K562 (cell line): ENCODE measurements at regions not wholly inside any gene's neighbourhood (a gene's known extent, or its start where the extent isn't known, plus 50 kb on each side); places are given as distances from the start of the nearest gene placed in this dataset.
A peak's percentile ranks its signal among the peaks of the same experiment; 100 is the strongest.

Experiments used
- ATAC-seq: fragments of 200-7000 bp; cut with Tn5 transposase; 3 replicates; pipeline ENCODE4 v1.9.1; 2020; ENCODE audit warnings: moderate library complexity
- BruUV-seq: library from RNA; stranded (reverse); fragments of 400-500 nt; replicated peaks from 2 replicates; lab custom pipeline; 2021; lab: Mats Ljungman, UMichigan
- CTCF ChIA-PET: fragments of 300-600 bp; formaldehyde crosslinking; extraction: SDS; loops from one replicate; lab custom pipeline; 2021; ENCODE audit warnings: low intra/inter-chr PET ratio; lab: Yijun Ruan, JAX
- POLR2A ChIA-PET: fragments of 300-600, 350-650 bp; sonication (Branson Sonifier 250); formaldehyde crosslinking; extraction: SDS; loops from one replicate; lab custom pipeline; 2021; ENCODE audit warnings: antibody characterized with exemption, inconsistent platforms; lab: Yijun Ruan, JAX
- DNase-seq, 4 experiments: peaks; one replicate each; pipeline versions ENCODE4 v3.0.0 to v3.0.0-alpha.2; 2011 to 2018; ENCODE audit warnings: low spot score in 3 of 4, mixed read lengths in 3 of 4; ENCODE audit errors: extremely low read depth in 1 of 4
- FAIRE-seq: peaks from 2 replicates; lab custom pipeline; 2011; peaks lifted over from hg19 to GRCh38; lab: Jason Lieb, UNC
- H2AFZ ChIP-seq: 2 replicates; pipeline ENCODE4 v1.6.0; 2011; ENCODE audit warnings: low read depth, low read length, control low read depth, inconsistent platforms
- H3K27ac ChIP-seq: fragments of 200-600 bp; 3 replicates; pipeline ENCODE4 v1.8.0; 2011; ENCODE audit warnings: low read depth, mild to moderate bottlenecking, control low read depth, inconsistent platforms, low read length, moderate library complexity, mixed read lengths; ENCODE audit errors: extremely low read depth
- H3K27me3 ChIP-seq, 2 experiments: fragments of 300-600 bp in 1 of 2; 2 replicates in 1 of 2; 3 replicates in 1 of 2; pipeline versions ENCODE4 v1.6.0 to v1.8.0; 2011; ENCODE audit warnings: inconsistent platforms in 2 of 2, low read length in 2 of 2, mild to moderate bottlenecking in 1 of 2, mixed read lengths in 1 of 2, moderate library complexity in 1 of 2; ENCODE audit not compliant: control insufficient read depth in 2 of 2, insufficient read depth in 2 of 2
- H3K36me3 ChIP-seq: fragments of 300-600 bp; 3 replicates; pipeline ENCODE4 v1.8.0; 2011; ENCODE audit warnings: mild to moderate bottlenecking, low read length, inconsistent platforms; ENCODE audit not compliant: control insufficient read depth, insufficient read depth
- H3K4me1 ChIP-seq, 2 experiments: fragments of 200-600 bp in 1 of 2; replicated peaks in 1 of 2; 2 replicates in 1 of 2; 3 replicates in 1 of 2; pipeline versions ENCODE4 v1.5.1 to v1.8.0; 2011; ENCODE audit warnings: inconsistent platforms in 2 of 2, low read length in 2 of 2, mild to moderate bottlenecking in 1 of 2, mixed read lengths in 1 of 2, moderate library complexity in 1 of 2; ENCODE audit not compliant: control insufficient read depth in 2 of 2, insufficient read depth in 2 of 2
- H3K4me2 ChIP-seq: 2 replicates; pipeline ENCODE4 v1.6.1; 2011; ENCODE audit warnings: low read length, control low read depth, inconsistent platforms, mixed read lengths; ENCODE audit not compliant: insufficient read depth
- H3K4me3 ChIP-seq: fragments of 200-600 bp; sonication (generic), shearing (Covaris generic); 2 replicates; pipeline ENCODE4 v1.5.1; 2016; ENCODE audit warnings: control low read depth, inconsistent platforms
- H3K79me2 ChIP-seq: fragments of 200-600 bp; 3 replicates; pipeline ENCODE4 v1.8.0; 2011; ENCODE audit warnings: low read length, inconsistent platforms; ENCODE audit not compliant: control insufficient read depth, insufficient read depth
- H3K9ac ChIP-seq, 2 experiments: 2 replicates each; pipeline versions ENCODE4 v1.6.0 to v1.6.1; 2011; ENCODE audit warnings: low read depth in 2 of 2, low read length in 2 of 2, control low read depth in 1 of 2, inconsistent platforms in 1 of 2, mild to moderate bottlenecking in 1 of 2, mixed read lengths in 1 of 2; ENCODE audit not compliant: insufficient read depth in 1 of 2
- H3K9me1 ChIP-seq: one replicate; pipeline ENCODE4 v1.6.0; 2011; ENCODE audit warnings: inconsistent platforms, mild to moderate bottlenecking, low read length, moderate library complexity; ENCODE audit not compliant: control insufficient read depth, insufficient read depth
- H3K9me3 ChIP-seq: replicated peaks from 2 replicates; pipeline ENCODE4 v1.5.1; 2011; ENCODE audit warnings: low read depth, low read length, inconsistent platforms; ENCODE audit not compliant: control insufficient read depth, insufficient read depth
- H4K20me1 ChIP-seq: replicated peaks from 2 replicates; pipeline ENCODE4 v1.6.1; 2011; ENCODE audit warnings: low read length, inconsistent platforms, mixed read lengths; ENCODE audit not compliant: control insufficient read depth, insufficient read depth
- CTCF ChIP-seq, 3 experiments: IDR thresholded peaks in 2 of 3; conservative IDR thresholded peaks in 1 of 3; 2 replicates each; pipeline ENCODE4 v1.5.1; 2011 to 2012; ENCODE audit warnings: low read length in 3 of 3, mild to moderate bottlenecking in 3 of 3, control low read depth in 2 of 3, improper control_type of control experiment in 1 of 3, inconsistent platforms in 1 of 3, low read depth in 1 of 3, mixed read lengths in 1 of 3, moderate library complexity in 1 of 3; ENCODE audit not compliant: insufficient read depth in 2 of 3
- NELFE ChIP-seq: IDR thresholded peaks from 2 replicates; pipeline ENCODE4 v1.6.1; 2011; ENCODE audit warnings: mild to moderate bottlenecking; ENCODE audit not compliant: insufficient read depth, insufficient read length
- PTTG1 ChIP-seq: fragments of 450-650 bp; IDR thresholded peaks from 2 replicates; pipeline ENCODE4 v1.6.1; 2016; ENCODE audit warnings: low read depth, mild to moderate bottlenecking, missing genetic modification characterization, missing compliant biosample characterization
- RAD21 ChIP-seq, 2 experiments: fragments of 250-450 bp in 1 of 2; fragments of 450-650 bp in 1 of 2; sonication (Bioruptor Pico) in 1 of 2; formaldehyde crosslinking in 1 of 2; IDR thresholded peaks in 1 of 2; conservative IDR thresholded peaks in 1 of 2; 2 replicates each; pipeline versions ENCODE4 v1.4.0 to v1.8.0; 2020 to 2022; ENCODE audit warnings: mild to moderate bottlenecking in 2 of 2, moderate library complexity in 1 of 2
- ZNF23 ChIP-seq: fragments of 250-450 bp; sonication (Bioruptor Pico); IDR thresholded peaks from 2 replicates; pipeline ENCODE4 v1.4.0; 2020; ENCODE audit warnings: mild to moderate bottlenecking
- WGBS: fragments of 100-300 bp; shearing (Covaris generic); methylation state at CpG from one replicate; pipeline ENCODE4 v1.1.6; 2016; ENCODE audit warnings: low coverage, mixed read lengths; ENCODE audit not compliant: insufficient coverage; ENCODE audit errors: missing lambda C conversion rate; 5-methylcytosine and 5-hydroxymethylcytosine counted together
- in situ Hi-C: fragments of 300-500 bp; cut with MboI; formaldehyde crosslinking; loops from 4 replicates; pipeline ENCODE4 v1.15.0; 2018; ENCODE audit warnings: inconsistent platforms, mixed read lengths
- intact Hi-C: fragments of 100-400 bp; cut with micrococcal nuclease; formaldehyde crosslinking; loops from 2 replicates; pipeline ENCODE4 v1.14.2; 2022
- TF ChIP-seq, protein P1 (sequence below): fragments of 450-650 bp; formaldehyde crosslinking; IDR thresholded peaks from 2 replicates; pipeline ENCODE4 v1.4.0; 2020; ENCODE audit warnings: mild to moderate bottlenecking, moderate library complexity

DNA sequence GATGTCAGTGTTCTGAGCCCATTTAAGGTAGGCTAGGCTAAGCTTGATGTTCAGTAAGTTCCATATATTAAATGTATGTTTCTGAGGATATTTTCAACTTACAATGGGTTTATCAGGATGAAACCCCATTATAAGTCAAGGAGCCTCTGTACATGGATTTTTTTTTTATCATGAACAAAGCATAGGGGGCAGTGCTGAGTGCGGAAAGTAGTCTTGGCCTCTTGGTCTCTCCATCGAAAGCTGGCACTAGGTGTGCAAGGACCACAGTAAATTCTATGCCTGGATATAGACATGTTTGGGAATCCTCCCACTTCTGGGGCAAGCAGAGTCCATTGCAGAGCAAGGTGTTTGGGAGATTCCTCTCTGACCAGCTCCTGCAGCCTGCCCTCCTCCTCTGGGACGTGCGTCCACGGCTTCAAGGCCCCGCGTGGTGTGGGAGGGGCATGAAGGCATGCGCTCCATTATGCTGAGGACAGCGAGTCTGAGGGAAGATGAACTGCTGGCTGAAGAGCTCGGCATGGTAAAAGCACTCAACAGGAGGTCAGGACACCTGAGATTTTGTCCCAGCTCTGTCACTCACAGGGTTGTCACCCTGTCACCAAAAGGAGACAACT is 122.9 kb upstream of the LIPC start:
- ATAC-seq, result peak; percentile 63; the same call in 2 of the 3 replicates
- intact Hi-C loops, result loop anchor here (5.0 kb wide), 1 partner anchor 43 kb away; no protein-coding TSS in a partner anchor
- no TSS peak for BruUV-seq

More for the DNA sequence above, 122.9 kb upstream of the LIPC start:
- Histone ChIP-seq H3K4me1 (peaks cover 4 to 16% of the 10 kb centered on the region in 2 experiments), H3K36me3 (no peaks in the 10 kb centered on the region), H3K4me2 (no peak overlapping the region), H3K9ac (peak overlapping the region in 1 of 2 experiments; percentile 47; a peak in 1 of 4 replicates), H3K27me3 (no peaks in the 10 kb centered on the region), H3K9me3 (no peaks in the 10 kb centered on the region), H3K9me1 (no peaks in the 10 kb centered on the region), H3K79me2 (no peaks in the 10 kb centered on the region), H3K4me3 (no peak overlapping the region), H3K27ac (no peak overlapping the region), H2AFZ (no peak overlapping the region; the same call in 1 of the 2 replicates), H4K20me1 (no peaks in the 10 kb centered on the region)
- in situ Hi-C loops, result no loop called here
- POLR2A ChIA-PET, result interaction anchor here (0.6 to 0.7 kb wide), 2 partner anchors 107 to 112 kb away, joined by 3 to 5 read pairs; no protein-coding TSS in a partner anchor
- CTCF ChIA-PET, result no interaction called here
- no peak for TF ChIP-seq PTTG1 (tag)
- TF ChIP-seq, protein P1, sequence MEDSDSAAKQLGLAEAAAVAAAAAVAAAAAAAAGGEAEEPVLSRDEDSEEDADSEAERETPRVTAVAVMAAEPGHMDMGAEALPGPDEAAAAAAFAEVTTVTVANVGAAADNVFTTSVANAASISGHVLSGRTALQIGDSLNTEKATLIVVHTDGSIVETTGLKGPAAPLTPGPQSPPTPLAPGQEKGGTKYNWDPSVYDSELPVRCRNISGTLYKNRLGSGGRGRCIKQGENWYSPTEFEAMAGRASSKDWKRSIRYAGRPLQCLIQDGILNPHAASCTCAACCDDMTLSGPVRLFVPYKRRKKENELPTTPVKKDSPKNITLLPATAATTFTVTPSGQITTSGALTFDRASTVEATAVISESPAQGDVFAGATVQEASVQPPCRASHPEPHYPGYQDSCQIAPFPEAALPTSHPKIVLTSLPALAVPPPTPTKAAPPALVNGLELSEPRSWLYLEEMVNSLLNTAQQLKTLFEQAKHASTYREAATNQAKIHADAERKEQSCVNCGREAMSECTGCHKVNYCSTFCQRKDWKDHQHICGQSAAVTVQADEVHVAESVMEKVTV, result no peak
- TF ChIP-seq CTCF (IDR thresholded peaks at IDR 0.05 in 2 of 3, conservative IDR thresholded peaks at IDR 0.05 in 1 of 3; ENCODE audit: insufficient read depth in 2 of 3, low read depth in 1 of 3, low read length in 3 of 3), result peak; percentile 41 to 52 (median 42)
- peak in 1 of 2 experiments; percentile 56; a peak in 2 of 4 replicates for TF ChIP-seq RAD21 (CRISPR knock-in tag; conservative IDR thresholded peaks at IDR 0.05 in 1 of 2, IDR thresholded peaks at IDR 0.05 in 1 of 2)
- no peak for TF ChIP-seq NELFE
- TF ChIP-seq ZNF23 (CRISPR knock-in tag), result no peak
- DNase-seq (peak in 1 of 4 experiments; percentile 39), FAIRE-seq (no peak)
- WGBS, result 66% methylated on average over 10 of the region's 10 CpGs
